SW 1271 (cell line): ENCODE measurements at regions not wholly inside any gene's neighbourhood (a gene's known extent, or its start where the extent isn't known, plus 50 kb on each side); places are given as distances from the start of the nearest gene placed in this dataset.
"Not testable (repeated sequence)": the region's sequence is repeated elsewhere in the genome, so short reads cannot be mapped to it uniquely, and the experiment has no call there.

Experiments
- DNase-seq, 2 experiments: peaks; one replicate each; lab custom pipeline; 2025; lab: John Stamatoyannopoulos, UW

DNA sequence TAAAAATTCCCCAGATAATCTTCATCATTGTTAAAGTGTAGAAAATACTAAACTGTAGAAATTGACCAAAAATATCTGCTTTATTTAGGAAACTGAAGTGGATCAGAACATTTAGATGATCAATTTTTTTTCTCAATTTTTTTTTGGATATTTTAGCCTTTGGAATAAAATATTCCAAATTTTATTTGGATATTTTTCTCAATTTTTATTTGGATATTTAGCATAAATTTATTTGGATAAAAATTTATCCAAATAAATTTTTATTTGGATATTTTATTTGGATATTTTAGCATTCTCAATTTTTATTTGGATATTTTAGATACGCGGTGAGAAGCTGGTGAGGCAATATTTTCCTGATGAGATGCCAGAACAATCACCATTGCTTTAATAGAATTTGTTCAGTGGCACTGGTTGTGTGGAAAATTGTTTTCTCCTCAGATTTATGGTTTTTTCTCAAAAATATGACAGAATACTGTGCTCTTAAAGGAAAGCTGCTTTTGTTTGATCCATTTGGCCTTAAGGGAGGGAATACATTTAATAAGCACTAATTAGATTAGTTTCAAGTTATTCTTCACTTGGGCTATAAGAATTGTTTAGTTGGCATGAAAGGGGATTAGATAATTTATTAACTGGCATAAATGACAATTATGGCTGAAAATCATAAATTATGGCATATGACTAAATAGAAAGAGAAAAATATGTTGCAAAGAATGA is 470.1 kb downstream of the MFSD1 start:
- DNase-seq = no peak

DNA sequence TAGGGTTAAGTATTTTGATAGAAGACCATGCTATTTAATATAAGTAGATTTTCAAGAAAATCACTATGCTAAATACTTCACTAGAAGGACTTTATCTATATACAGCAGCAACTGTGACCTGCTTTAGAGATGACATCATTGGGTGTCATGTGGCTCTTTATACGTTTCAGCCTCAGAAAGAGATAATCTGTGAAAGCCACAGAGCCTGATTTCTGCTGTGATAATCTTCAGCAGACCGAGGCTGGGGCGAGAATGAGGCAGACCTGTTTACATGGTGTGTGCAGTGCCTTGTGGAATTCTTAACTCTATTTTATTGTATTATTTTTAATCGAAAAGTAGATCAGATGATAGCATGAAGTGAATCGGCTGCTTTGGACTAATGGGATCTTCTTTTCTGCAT is 471.2 kb downstream of the MFSD1 start:
- no peak for DNase-seq

DNA sequence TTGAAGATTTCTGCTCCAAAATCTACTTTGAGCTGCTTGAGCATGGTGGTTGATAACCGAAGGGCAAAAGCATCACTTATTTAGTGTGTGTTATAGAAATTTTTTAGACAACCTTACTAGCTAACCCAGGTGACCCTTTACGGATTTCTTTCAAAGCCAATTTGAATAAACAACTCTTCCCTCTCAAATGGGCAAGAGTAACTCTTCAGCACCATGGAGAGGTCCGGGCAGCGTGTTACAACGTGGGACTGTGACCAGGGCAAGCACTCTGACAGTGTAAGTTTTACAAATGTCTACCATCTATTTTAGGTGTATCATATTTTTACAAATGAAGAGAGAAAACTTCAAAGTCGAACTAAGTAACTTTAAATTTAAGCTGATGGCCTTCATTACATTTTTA is 471.8 kb downstream of the MFSD1 start:
- no peak for DNase-seq

DNA sequence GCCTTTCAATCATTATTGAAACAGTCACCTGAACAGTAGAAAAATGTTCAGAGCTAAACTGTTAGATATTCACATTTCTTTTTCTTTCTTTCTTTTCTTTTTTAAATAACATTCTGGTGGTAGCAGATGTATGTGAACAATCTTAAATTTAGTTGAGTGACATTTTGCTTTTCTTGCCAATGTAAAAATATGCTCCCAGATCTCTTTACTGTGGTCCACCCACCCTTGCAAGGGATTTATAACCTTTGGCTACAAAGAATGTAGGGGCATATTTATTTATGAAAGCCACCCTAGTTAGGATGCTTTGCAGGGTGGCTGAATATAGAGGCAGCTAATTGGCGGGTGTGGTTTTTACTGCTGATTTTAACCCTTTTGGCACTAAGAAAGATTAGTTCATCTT is 473.9 kb downstream of the MFSD1 start:
- no peak for DNase-seq

DNA sequence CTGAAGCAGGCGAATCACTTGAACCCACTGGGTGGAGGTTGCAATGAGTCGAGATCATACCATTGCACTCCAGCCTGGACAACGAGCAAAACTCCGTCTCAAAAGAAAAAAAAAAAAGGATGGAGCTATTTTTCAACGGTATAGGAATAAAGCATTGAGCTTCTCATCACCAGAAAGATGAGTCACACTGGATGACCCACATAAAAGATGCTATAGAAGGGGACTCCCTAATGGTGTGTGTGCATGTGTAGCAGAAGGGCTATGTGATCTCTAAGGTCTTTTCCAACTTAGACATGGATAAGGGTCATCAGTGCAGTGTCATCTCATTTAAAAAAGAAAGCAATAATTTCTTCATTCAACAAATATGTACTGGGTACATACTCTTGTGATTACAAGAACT is 476.0 kb downstream of the MFSD1 start:
- DNase-seq = no peak

DNA sequence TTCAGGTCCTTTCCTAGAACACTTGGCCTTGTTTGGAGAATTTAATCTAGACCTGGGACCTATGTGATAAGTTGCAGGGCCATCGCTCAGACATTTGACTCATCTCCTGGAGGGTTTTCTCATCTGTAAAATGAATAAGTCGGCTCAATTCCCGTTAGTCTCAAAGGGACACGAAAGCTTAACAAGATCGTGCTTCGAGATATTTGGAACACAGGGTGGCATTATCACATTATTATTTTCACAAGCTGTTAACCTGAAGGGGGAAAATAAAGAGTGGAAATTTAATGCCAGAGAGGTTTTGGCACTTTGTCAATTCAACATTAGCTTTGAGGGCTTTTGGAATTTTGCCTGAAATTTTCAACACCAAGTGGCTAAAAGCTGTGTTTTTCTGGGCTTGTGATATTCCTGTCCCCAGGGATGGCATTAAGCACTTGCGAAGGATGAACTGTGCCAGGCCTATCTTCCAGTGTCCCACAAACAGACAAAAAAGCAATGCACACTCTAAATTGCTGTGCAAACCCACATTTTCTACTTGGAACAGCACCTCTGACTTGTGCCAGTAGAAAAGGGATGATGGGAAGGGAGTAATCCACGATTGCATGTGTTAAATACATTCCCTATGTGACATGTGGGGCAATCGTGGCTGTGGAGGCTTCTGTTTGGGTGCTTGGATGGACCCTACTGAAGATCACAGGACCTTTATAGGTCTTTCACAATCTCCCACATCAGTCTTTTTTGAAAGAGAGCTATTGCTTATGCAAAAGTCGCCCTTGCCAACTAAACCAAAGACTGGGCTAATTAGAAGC is 478.7 kb downstream of the MFSD1 start:
- DNase-seq = no peak

DNA sequence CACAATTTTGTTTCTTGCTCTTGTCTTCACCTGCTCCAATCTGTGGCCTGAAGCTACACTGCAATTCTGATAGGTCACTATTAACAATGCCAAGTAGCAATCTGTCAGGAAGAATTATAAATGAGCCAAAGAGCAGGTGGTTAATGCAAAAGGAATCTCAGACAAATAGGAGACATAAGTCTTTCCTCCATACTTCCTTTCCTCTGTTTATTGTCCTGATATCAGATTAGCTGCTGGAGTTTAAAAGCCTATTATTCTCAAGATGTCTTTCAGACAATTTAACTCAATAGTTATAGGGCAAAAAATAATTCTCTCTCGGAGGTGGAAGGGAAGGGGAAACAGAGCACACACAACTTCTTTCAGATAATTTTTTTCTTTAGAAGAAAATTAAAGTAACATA is 491.6 kb downstream of the MFSD1 start:
- no peak for DNase-seq

DNA sequence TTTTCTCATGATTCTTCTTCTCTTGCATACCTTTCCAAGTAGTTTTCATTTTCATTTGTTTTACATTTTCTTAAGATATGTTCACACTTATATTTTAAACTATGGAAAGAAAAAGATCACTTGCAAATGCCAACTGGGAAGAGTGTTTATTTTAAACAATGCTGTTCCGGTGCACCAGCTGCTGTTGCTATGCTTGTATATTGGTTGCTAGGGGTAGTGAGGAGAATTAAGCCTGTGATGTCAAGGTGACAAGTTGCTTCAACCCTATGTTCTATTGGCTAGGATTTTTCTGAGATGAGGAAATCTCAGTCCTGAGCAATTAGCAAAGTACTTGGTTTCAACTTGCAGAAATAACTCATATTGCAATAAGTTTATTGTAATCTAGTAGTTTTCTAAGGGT is 500.1 kb downstream of the MFSD1 start:
- DNase-seq = no peak

DNA sequence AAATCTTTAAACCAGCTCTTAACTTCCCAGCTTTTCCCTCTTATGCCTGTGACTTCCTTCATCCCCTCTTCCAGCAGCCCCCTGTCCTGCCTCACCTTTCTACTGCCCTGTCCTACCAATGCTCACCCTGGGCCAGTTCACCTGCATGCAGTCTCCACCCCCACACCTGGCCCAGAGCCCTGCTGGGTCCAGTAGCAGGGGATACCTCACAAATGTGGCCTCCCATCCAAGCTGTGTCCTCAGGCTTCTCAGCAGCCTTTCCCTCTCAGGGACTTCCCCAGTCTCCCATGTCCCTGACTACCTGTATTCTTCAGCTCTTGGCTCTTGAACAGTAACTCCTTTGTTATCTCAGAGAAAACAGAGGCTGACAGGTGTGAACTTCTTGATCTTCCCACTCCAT is 503.2 kb downstream of the MFSD1 start:
- no peak for DNase-seq

DNA sequence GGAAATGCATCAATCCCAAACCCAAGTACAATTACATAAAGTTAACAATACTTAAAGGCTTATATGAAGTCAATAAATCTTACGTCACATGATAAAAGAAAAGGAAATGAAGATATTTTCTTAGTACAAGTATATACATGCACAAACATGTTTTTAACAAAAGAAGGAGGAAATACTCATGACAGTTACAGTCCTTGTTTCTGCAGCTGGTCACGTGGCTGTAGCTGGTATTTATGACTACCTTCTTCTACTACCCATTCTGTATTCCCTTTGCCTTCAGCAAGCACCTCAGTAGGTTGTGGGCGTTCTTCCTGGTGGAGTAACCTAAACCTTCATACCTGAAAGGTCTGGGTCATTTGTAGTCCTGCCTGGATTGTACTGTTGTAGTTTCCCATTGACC is 514.9 kb downstream of the MFSD1 start:
- not testable (repeated sequence) for DNase-seq

DNA sequence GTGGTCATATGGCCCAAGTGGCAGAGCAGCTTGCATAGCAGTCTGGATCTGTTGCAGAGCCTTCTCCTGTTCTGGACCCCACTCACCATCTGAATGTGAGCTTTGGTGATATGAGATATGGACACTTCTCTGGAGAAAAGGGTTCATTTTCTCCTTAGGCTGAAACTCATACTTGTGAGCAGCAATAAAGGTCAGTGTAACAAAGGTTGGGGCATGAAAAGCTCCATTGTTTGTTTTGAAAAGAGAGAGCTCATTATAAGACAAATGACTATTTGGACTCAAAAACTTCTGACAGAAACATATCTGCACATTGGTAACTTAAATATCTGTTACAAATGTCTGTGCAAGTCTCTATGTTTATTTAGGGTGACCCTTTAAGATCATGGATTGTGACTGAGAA is 517.3 kb downstream of the MFSD1 start:
- DNase-seq = no peak

DNA sequence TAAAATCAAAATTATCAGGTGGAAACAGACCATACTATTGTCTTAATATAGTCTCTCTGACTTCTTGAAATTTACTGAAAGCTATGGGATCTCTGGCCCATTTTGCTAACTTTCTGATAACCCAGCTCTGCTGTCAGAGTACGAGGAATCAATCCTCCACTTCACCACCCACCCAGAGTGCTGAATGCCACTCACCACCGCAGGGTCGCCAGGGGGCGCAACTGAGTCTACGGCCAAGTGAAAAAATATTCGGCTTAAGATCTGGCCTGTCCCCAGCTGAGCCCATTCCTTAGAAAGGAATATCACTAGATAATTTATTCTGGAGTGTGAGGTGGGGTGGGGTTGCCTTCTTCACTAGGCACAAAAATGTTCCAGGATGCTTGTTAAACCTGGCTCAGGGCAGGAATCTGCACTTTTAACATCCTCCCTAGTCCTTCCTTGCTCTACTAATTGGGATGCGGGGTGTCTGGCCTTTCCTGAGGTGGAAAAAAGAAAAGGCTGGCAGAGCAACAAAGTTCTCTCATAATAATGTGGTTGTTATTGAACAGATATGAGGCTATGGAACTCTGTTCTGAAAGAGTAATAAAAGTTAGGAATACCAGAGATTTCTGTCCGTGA is 520.6 kb downstream of the MFSD1 start:
- no peak for DNase-seq

DNA sequence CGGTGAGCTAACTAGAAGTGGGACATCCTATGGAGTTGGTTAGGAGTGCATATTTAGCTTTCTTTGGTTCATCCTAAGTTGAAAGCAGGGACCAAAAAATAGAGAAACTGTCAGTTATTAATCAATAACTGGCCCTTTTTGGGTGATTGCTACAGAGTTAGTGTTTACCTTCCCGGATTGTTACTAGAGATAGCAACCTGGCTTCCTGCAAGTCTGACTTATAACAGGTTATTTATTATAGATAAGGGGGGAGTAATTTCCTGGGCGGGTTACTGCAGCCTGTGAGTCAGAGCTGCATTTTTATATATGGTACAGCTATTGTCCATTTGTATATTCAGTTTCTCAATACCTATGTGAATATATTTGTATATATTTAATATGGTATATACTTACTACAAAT is 522.0 kb downstream of the MFSD1 start:
- no peak for DNase-seq

DNA sequence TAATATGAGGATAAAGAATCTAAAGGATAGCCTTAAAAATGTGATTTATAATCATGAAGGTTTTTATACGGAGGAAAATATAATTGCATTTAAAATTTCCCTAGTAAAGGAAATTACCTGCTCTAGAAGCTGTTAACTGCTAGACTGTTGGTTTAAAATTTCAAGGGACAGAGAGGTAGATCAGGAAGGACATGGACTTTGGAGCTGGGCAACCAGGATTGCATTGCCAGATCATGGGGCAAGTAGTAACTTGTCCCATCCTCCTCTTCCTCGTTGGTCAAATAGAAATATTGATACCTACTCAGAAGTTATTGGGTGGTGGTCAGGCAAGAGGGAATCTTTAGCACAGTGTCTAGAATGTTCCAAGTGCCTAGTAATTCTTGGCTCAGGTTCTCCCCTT is 525.1 kb downstream of the MFSD1 start:
- no peak for DNase-seq

DNA sequence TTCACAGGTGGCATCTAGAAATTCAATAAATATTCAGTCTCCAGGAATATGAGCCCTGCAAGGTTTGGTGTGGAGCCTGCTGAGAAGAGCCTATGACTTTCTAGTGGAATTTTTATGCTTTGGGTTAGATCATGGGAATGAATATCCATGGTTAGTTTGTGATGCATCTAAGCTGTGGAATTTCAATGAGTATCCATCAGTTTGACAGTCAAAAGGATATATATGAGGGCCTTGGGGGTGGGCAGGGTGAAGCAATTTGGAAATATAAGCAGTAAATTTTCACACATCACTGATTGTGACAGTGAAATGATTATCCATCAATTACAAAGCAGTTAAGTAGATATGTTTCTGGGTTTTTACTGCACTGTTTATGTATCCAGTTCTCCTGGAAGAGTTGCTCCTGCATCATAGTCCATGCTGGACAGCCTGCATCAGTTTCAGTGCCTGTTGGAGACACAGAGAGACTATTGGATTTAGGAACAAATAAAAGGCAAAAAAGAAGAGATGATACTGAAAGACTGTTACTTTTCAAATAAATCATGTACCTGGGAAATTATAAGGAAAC is 530.8 kb downstream of the MFSD1 start:
- no peak for DNase-seq

DNA sequence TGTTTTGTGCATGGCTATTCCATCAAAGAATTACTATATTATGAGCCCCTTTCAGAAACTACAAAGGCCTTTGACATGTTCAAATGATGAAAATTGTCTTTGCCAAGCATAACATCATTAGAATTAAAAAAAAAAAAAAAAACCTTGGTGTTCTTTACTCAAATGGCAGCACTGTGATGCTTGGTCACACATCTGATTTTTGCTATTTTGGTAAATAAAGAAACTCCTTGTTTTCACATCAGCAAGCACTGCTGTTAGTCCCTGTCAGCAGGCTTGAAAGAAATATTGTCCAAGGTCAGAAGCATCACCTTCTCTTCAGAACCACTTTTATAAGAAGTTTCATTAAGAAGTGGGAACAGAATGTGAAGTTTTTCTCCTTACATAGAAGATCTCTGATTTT is 537.3 kb downstream of the MFSD1 start:
- no peak for DNase-seq

DNA sequence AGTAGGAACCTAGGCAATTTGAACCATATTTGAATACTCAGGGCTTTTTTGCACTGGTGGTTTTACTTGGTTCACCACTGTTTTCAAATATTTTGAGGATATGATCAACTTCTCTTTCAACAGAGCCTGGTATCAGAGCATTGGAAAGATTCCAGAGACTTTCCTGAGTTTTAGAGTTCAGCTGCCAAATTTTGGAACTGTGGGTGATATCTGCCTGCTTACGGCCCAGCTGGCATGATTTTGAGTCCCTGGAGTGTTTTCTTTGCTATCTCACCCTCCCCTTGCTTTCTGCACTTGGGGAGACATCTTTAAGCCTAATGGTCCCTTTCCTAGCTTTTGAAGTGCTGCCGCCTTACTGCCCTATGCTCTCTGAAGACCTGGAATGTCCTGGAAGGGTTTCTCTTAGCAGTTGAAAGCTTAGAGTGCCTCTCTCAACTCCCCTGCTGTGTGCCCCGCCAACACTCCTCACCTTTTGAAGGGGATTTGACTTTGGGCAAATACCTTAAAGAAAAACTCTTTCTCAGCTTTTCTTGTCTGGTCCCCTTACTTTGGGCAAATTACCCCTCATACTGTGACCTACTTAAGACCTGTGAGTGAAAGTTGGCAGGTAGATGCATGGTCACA is 539.1 kb downstream of the MFSD1 start:
- DNase-seq = no peak

DNA sequence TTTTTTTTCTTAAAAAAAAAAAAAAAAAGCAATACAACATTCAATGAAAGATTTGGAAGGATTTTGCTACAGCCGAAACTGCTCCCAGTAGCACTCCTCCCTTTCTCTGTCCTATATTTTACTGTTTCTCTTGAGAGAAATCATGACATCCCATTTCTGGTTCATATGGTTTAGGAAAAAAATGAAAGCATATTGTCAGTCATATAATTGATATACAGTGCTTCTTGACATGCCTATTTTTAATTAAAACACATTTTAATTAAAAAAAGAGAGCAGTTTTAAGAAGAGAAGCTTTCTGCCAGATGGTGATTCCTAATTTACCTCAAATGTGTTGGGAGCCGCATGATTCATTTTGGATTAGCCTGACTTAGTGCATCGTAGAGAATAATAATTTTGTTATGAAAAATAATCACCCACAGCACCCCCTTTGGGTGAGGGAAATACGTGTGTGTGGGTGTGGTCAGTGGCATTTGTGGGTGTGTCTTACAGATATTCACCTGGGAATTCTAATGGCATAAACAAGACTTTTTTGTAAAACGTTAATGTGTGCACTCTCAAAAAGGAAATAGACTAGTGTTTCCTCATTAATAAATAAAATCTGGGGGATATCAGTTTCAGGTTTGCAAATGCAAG is 544.5 kb downstream of the MFSD1 start:
- DNase-seq = no peak

DNA sequence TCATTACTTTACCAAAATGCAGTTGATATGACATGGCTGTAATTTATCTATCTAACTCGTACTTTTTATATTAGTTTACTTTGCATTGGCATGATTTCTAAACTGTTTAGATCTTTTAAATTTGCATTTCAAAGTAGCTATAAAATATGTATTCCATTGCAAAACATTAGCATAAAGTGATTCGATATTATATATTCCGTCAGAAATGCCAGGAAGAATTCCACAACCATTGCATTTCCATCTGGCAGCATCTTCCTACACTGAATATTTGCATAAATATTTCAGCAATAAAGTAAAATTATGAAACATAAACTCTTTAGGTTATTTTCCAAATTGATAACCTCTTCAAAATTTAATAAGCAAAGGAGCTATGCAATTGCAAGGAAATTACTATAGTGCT is 546.6 kb downstream of the MFSD1 start:
- DNase-seq = no peak

DNA sequence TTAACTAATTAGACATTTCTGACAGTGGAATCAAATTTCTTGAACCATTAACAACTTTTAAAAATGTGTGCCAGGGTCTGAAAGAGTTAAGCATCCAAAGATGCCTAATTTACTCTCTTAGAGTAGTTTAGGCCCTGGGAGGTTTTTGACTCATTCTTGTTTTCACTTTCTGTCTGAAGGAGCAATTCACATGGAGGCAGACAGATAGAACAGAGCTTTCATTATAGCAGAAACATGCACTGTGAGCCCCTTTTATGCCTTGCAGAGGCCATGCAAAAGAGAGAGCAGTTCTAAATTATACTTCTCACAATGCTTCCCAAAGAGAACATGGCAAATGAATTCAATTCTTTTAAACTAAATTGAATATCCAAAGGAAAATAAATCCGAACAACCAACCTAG is 554.8 kb downstream of the MFSD1 start:
- no peak for DNase-seq

DNA sequence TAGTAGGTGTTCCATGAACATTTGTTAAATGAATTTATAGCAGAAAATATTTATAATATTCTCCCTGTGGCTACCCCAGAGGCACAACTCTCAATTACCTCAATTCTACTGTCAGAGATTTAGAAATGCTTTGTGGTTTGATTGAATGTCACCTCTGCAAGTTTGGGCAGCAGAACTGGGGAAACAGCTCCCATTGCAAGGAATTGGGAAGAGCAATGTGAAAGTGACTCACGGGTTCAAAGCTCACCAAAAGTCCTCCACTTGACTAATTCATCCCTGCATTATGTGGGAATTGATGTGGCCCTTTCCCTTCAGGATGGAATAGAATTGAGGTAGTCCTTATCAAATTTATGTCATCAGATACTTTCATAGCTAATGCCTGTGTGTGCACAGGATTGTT is 562.7 kb downstream of the MFSD1 start:
- DNase-seq = no peak

DNA sequence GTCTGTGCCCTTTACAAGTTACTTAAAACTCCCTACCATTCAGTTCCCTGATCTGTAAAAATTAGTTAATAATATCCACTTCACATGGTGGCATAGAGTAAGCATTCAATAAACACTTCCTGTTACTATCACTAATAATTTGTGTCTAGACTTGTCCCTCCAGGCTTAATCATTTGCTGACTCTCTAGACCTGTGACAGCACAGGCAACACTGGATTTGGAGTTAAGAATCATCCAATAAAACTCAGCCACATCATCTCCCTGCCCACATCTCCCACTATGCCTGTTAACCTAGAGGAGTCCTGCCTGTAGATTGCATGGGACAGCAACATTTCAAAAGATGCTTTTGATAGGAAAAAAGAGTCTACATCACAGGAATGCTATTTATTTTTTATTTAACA is 564.6 kb downstream of the MFSD1 start:
- DNase-seq = no peak
